ENCODE measurements at regions not wholly inside any gene's neighbourhood (a gene's known extent, or its start where the extent isn't known, plus 50 kb on each side); places are given as distances from the start of the nearest gene placed in this dataset.

GRCh38 chr5:121086671-121087070 is 622.6 kb downstream of the PRR16 start:
- CTCF ChIA-PET: no interaction called here
- Mint-ChIP-seq H3K9me3 (ENCODE audit: insufficient read depth) (peaks cover 3% of the 10 kb centered on the region), H3K4me3 (no peak overlapping the region), H3K4me1 (no peaks in the 10 kb centered on the region), H3K27ac (no peak overlapping the region), H3K27me3 (no peaks in the 10 kb centered on the region)
- Histone ChIP-seq H3K4me3 (ENCODE audit: control extremely low read depth in 1 of 5, extremely low read depth in 1 of 5, insufficient read depth in 1 of 5, low read depth in 2 of 5, low read length in 4 of 5) (no peak overlapping the region), H2AFZ (ENCODE audit: insufficient read depth, low read depth, low read length, poor library complexity, severe bottlenecking) (no peak overlapping the region), H3K9me3 (ENCODE audit: control extremely low read depth in 1 of 3, control insufficient read depth in 2 of 3, insufficient read depth in 1 of 3, low read length in 2 of 3) (peaks cover 0 to 6% (median 0%) of the 10 kb centered on the region in 3 donors), H3K27ac (ENCODE audit: low read length in 2 of 2) (no peak overlapping the region), H4K20me1 (ENCODE audit: control insufficient read depth, insufficient read depth, low read length, poor library complexity, severe bottlenecking) (no peaks in the 10 kb centered on the region), H3K4me1 (ENCODE audit: control insufficient read depth in 2 of 2, insufficient read depth in 2 of 2, low read length in 2 of 2) (no peaks in the 10 kb centered on the region), H3K9ac (ENCODE audit: low read length) (no peak overlapping the region), H3K4me2 (replicated peaks; ENCODE audit: low read depth, low read length, poor library complexity, severe bottlenecking) (no peak overlapping the region), H3K36me3 (replicated peaks in 1 of 2; ENCODE audit: control extremely low read depth in 1 of 2, control insufficient read depth in 1 of 2, extremely low read depth in 1 of 2, insufficient read depth in 2 of 2, low read length in 1 of 2) (no peaks in the 10 kb centered on the region), H3K27me3 (replicated peaks in 1 of 4; ENCODE audit: control extremely low read depth in 1 of 4, control insufficient read depth in 3 of 4, insufficient read depth in 4 of 4, low read length in 3 of 4) (no peaks in the 10 kb centered on the region), H3K79me2 (ENCODE audit: control insufficient read depth, insufficient read depth, low read length) (no peaks in the 10 kb centered on the region)
- intact Hi-C loops (cut with micrococcal nuclease): no loop called here
- no peak for ATAC-seq (ENCODE audit: low read depth)
- no peak for DNase-seq
- TF ChIP-seq EZH2 (IDR thresholded peaks at IDR 0.05; ENCODE audit: borderline replicate concordance, insufficient read depth, low read depth, low read length, poor library complexity, severe bottlenecking) (no peak), CTCF (IDR thresholded peaks at IDR 0.05) (no peak)
- POLR2A ChIA-PET: no interaction called here
- no CpG with 5 or more reads among the region's 2 CpGs for WGBS (ENCODE audit: insufficient coverage)

- ChIA-PET POLR2A (no interaction called here), CTCF (no interaction called here)
- no peak for DNase-seq
- no peak overlapping the region for H3K9ac ChIP-seq (ENCODE audit: low read length)
- no peak overlapping the region for H2AFZ ChIP-seq (ENCODE audit: insufficient read depth, low read depth, low read length, poor library complexity, severe bottlenecking)
- intact Hi-C loops (cut with micrococcal nuclease): no loop called here
- 79% methylated on average over 3 of the region's 3 CpGs for WGBS (ENCODE audit: insufficient coverage)
- H3K27ac ChIP-seq (ENCODE audit: low read length in 2 of 2): no peak overlapping the region
- no peaks in the 10 kb centered on the region for H4K20me1 ChIP-seq (ENCODE audit: control insufficient read depth, insufficient read depth, low read length, poor library complexity, severe bottlenecking)
- Mint-ChIP-seq H3K4me1 (no peaks in the 10 kb centered on the region), H3K27ac (no peak overlapping the region), H3K27me3 (no peaks in the 10 kb centered on the region), H3K9me3 (ENCODE audit: insufficient read depth) (peaks cover 3% of the 10 kb centered on the region), H3K4me3 (no peak overlapping the region)
- no peak overlapping the region for H3K4me3 ChIP-seq (ENCODE audit: control extremely low read depth in 1 of 5, extremely low read depth in 1 of 5, insufficient read depth in 1 of 5, low read depth in 2 of 5, low read length in 4 of 5)
- H3K9me3 ChIP-seq (ENCODE audit: control extremely low read depth in 1 of 3, control insufficient read depth in 2 of 3, insufficient read depth in 1 of 3, low read length in 2 of 3): peaks cover 0 to 6% (median 0%) of the 10 kb centered on the region in 3 donors
- no peaks in the 10 kb centered on the region for H3K36me3 ChIP-seq (replicated peaks in 1 of 2; ENCODE audit: control extremely low read depth in 1 of 2, control insufficient read depth in 1 of 2, extremely low read depth in 1 of 2, insufficient read depth in 2 of 2, low read length in 1 of 2)
- no peak overlapping the region for H3K4me2 ChIP-seq (replicated peaks; ENCODE audit: low read depth, low read length, poor library complexity, severe bottlenecking)
- no peaks in the 10 kb centered on the region for H3K27me3 ChIP-seq (replicated peaks in 1 of 4; ENCODE audit: control extremely low read depth in 1 of 4, control insufficient read depth in 3 of 4, insufficient read depth in 4 of 4, low read length in 3 of 4)
- no peaks in the 10 kb centered on the region for H3K79me2 ChIP-seq (ENCODE audit: control insufficient read depth, insufficient read depth, low read length)
- H3K4me1 ChIP-seq (ENCODE audit: control insufficient read depth in 2 of 2, insufficient read depth in 2 of 2, low read length in 2 of 2): no peaks in the 10 kb centered on the region
- TF ChIP-seq EZH2 (IDR thresholded peaks at IDR 0.05; ENCODE audit: borderline replicate concordance, insufficient read depth, low read depth, low read length, poor library complexity, severe bottlenecking) (no peak), CTCF (IDR thresholded peaks at IDR 0.05) (no peak)
- no peak for ATAC-seq (ENCODE audit: low read depth)
Observed at GRCh38 chr5:121087560-121087959, 623.5 kb downstream of the PRR16 start.

Data from B cell (primary cell).